ENCODE measurements at regions not wholly inside any gene's neighbourhood (a gene's known extent, or its start where the extent isn't known, plus 50 kb on each side); places are given as distances from the start of the nearest gene placed in this dataset.
A peak's percentile ranks its signal among the peaks of the same experiment; 100 is the strongest.
"Not testable (repeated sequence)": the region's sequence is repeated elsewhere in the genome, so short reads cannot be mapped to it uniquely, and the experiment has no call there.

DNA sequence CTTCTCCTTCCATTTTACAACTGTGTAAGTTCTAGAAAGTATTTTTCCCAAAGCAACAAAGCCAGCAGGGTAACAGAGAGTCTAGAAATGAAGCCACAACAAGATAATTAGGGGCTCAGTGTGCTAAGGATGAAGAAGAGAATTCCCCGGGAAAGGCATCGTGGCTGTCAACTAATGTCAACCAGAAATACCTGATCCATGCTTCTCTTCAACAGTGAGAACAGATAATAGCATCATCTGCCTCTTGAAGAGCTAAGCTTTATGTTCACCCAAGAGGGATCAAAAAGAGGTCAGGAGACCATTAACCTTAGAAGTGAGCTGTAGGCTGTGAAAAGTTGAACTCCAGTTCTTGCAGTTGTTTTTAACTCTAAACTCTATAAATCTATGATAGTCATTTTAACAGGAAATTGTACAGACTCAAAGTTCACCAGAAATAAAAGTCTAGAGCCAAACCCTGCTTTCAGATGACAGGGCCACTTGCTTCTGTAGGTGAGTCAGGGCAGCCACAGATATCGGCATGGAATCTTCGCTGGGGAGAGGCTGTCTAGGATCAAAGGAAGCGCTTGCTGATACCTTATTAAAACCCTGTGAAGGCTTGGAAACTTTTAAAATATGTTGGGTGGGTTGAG, 540.7 kb upstream of the ID2 start:
- DNase-seq (ENCODE audit: low spot score) = no peak
- no peak for ATAC-seq

DNA sequence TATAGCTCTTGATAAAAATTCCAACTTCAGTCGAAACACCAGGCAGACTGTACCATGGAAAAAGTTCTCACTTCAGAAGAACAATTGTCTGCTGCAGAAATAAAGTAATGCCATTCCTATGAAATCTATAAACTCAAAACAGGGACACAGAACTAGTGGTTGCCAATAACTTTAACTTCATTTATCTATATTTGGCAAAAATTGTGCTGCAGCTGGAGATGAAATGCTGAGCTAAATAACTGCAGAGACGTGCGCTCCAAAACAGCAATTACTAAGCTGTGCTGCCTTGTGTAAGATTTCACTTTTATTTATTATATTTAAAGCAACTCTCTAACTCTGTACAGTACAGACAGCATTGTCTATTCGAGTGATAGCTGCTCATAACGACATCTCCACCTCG, 540.1 kb upstream of the ID2 start:
- ATAC-seq (no peak), DNase-seq (ENCODE audit: low spot score) (no peak)

DNA sequence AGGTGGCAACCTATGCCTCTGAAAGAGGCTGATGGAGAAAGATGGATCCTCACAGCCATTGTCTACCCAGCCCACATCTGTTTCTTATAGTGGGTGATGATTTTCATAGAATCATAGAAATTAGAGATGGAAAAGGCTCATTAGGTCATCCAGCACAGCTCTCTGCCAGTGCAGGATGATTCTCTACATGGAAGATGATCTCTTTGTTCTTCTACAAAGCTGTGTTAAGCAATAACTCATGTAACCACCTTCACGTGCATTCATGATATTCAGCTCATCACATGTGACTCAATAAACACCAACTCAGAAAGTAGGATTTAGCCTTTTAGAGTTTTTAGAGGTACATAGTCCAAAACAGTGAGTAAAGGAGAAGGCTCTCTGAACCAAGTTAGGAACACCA, 539.4 kb upstream of the ID2 start:
- no peak for DNase-seq (ENCODE audit: low spot score)

DNA sequence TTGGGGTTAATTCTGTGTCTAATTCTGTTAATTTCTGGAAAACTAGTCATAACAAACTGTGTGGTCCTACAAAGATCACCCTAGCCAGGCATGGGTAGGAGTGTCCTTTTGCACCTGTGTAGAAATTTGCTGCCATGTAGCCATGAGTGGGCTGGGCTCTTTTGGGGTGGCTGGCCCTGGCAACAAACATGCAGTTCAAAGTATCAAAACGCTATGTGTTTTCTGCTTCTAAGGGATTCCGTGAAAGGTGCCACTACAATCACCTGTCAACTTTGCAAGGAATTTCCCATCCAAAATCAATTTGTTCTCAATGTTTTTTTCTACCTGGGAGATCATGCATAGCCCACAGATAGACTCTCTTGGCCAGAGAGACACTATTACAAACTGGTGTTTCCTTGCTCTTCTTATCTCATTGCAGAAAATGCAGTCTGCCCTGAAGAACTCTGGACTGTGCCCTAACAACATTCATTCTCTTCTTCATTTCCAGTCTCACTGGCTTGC, 537.7 kb upstream of the ID2 start:
- DNase-seq (ENCODE audit: low spot score) (peak; percentile 74), ATAC-seq (peak; percentile 59)

More for the DNA sequence above, 539.4 kb upstream of the ID2 start:
- ATAC-seq = no peak

DNA sequence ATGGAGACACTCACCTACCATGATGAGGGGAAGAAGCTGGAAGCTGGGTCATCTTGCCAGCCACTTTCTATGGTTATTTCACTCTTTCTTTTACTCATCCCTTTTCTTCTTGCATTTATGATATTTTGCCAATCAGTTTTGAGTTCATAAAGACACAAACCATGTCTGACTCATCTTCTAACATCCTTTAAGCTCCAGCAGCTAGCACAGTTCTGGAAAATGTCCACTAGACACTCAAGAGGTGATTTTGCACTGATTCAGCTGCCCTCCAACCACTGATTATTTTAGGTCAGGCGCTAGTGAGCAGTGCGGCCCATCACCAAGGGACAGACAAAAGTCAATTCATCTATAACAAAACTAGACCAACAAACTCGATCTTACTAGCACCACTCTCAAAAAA, 537.1 kb upstream of the ID2 start:
- ATAC-seq (no peak), DNase-seq (ENCODE audit: low spot score) (no peak)

DNA sequence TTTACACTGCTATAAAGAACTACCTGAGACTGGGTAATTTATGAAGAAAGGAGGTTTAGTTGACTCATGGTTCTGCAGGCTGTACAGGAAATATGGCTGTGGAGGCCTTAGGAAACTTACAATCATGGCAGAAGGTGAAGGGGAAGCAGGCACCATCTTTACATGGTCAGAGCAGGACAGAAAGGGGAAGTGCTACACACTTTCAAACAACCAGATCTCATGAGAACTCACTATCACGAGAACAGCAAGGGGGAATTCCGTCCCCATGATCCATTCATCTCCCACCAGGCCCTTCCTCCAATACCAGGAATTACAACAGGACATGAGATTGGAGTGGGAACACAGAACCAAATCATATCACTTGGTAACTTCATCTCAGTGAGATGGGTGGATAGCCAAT, 536.5 kb upstream of the ID2 start:
- not testable (repeated sequence) for ATAC-seq; DNase-seq (ENCODE audit: low spot score)

DNA sequence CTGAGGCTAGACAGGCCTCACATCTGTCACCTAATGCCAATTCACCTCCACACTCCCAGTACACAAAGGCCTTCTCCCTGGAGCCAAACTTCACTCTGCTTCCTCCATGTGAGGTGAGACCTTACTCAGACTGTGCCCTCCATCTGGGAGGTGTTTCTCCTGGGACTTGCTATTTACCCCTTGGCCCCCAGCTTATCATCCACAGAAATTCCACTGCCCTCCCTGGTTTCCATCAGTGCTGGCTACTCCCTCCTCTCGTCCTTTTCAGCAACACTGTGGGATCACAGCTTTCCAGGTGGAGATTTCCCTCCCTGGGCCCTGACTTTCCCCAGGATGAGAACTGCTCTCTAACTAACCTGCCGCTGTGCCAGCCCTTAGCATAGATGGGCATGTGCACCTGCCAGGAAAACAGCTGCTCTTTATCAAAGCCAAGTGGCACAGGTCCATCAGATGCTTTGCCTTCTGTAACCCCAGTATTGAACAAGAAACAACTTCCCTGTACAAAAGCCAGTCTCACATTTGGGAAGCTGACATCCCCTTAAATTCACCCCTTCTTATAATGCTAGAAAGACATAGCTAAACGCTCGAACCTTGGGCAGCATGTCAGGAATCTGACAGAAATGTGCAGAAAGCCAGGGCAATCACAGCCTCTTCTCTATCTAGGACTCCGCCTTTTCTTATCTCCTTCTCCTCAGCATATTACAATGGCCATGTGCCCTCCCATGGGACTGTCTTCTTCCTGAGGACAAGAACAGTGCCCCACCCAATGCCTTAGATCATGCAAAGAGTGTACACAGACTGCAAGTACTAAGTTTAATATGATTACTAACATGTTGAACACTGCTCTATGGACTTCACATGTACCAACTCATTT, 535.5 kb upstream of the ID2 start:
- peak; percentile 80 for DNase-seq (ENCODE audit: low spot score)
- ATAC-seq = peak; percentile 79

DNA sequence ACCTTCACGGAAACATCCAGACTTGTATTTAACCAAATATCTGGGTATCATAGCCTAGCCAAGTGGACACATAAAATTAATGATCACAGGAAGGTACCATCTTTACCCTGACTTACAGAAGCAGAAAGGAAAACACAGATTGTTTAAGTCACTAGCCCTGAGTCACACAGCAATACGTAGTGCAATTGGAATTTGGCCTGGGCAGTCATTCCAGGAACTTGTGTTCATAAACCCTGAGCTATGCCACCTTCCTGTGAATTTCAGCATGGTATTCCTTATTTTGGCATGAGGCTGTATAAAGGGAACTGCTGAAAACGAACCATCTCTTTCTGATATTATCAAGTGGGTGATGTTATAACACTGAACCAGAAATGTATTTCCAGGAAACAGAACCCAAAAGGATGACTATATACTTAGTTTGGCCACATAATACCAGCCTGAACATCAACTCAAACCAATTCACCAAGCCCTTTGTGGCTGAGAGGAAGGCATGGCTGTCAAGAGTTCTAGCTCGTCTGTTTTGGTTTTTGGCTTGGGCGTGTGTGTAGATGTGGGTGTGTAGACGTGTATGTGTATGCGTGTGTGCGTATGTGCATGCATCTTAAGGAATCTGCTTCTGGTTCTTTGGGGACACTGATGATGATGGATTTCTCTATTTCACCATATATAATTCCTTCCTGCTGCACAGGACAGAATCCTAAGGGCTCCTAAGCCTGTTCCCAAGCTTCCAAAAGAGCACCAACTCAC, 533.4 kb upstream of the ID2 start:
- DNase-seq (ENCODE audit: low spot score) = no peak
- ATAC-seq = no peak

DNA sequence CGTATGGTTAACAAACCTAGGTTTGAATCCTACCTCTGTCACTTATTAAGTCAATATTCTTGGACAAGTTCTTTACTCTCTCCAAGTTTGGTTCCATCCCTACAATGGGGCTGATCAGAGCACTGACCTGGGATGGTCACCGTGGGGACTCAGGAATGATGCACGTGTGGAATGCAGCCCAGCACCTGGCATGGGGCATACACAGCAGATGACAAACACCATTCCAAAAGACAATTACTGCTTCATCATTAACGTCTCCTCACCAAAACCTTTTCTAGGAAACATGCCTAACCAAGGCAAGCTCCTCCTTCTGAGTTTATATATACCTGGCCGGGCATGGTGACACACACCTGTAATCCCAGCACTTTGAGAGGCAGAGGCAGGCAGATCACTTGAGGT, 532.9 kb upstream of the ID2 start:
- DNase-seq (ENCODE audit: low spot score) (no peak), ATAC-seq (no peak)

DNA sequence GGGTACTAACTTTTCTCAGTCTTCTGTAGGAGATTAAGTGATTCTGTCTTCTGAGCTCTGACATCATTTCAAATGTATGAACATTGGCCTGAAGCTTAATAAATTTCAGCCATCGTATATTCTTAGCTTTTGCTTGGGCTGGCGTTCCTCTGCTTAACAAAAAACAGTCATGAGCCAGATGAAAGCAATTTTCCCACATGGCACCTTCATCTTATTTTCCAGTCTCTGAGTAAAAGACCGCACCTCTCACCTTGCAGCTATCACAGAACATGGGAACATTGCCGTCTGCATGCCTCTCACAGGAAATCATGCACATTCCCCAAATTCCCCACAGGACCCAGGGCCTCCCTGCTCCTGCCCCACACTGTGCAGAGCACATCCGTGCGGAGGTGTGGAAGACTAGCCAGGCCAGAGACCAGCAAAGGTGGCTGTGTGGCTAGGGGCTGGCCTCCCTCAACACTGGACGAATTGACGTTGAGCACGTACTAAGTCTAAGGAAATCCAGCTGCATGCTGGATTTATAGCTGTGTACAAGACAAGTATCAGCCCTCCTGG, 531.8 kb upstream of the ID2 start:
- DNase-seq (ENCODE audit: low spot score) (no peak), ATAC-seq (no peak)

DNA sequence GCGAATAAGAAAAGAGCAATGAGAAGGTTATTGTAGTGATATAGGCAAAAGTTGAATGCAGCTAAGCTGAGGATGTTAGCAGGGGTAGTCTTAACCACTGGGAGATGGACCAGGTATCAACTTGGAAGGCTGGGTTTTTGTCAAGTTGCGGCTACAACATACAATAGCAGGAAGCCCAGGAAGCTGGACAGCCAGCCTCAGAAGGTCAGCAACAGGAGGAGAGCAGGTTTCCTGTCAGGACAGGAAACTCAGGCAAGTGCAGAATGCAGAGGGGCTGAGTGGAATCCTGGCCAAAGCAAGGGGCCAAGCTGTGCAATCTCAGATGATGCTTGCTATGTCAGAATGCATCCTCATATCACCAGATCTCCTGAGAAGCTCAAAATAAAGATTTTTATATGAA, 530.0 kb upstream of the ID2 start:
- no peak for DNase-seq (ENCODE audit: low spot score)
- no peak for ATAC-seq

DNA sequence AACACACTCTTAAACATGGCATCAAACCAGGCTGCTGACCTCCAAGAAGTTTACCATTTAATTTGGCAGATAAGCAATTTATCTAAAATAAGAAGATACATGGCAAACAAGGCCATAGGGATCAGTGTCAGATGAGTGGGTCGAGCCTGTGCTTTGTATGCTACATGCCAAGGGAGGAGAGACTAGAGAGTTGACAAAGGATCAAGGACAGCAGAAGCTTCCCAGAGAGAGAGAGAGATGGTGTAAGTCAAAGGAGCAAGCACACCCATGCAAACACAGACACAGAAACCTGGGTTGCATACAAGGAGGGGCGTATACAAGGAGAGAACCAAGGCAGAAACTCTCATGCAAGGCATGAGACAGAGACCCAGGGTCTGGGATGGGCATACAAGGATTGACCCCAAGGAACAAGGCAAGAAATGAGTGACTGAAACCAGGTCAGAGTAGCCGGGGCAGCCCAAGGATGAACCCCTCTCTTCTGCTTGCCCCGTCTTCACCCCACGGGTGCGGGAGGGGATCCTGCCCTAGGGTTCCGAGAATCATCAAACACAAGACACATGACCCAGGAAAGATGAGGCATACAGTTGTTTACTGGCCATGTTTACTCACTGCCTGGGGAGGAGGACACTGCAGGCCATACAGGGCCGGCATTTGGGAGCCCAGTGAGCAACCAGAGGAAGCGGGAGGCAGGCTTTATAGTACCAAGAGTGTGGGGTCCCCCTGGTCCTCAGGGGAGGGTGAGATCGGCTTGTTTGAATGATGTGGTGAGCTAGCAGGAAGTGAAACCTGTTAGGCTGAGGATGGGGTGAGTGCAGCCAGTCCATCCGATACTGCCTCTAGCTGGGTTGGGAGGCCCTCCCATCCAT, 529.2 kb upstream of the ID2 start:
- peak; percentile 33 for ATAC-seq

DNA sequence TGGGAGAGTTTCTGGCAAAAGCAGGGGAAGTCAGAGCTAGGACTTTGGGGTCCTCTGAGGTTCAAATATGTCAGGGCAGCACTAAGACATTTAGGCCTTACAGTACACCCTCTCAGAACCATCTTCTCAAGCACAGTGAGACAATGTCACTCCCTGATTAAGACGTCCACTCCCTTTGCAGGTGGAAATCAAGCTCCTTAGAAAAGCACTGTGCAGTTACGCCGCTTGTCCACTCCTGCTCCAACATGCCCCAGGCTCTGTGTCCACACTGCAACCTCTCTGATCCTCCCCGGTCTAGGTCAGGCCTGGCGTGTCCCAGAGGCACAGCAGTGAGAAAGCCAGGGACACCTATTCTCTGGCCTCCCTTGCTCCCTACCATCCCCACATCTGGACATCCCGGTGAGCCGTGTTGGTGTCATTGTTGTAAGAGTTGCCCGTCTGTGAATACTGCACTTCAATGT, 528.6 kb upstream of the ID2 start:
- ATAC-seq (no peak), DNase-seq (ENCODE audit: low spot score) (no peak)

More for the DNA sequence above, 529.2 kb upstream of the ID2 start:
- no peak for DNase-seq (ENCODE audit: low spot score)

DNA sequence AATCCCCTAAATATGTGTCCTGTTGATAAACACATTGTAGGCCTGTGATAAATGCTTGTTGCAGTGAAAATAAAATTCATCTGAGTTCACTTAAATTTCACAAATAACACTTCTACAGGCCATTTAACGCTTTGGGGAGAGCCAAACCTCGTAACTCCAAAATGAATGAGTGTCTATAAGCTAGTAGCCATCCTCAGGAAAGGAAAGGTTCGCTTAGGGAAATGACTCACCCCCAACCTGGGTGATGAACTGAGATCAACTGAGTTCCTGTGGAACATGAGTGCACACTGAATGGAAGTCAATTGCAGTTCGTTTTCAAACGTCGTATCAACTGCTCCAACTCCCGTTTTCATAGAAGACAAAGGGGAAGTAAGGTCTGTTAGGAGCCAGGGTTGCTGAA, 527.6 kb upstream of the ID2 start:
- ATAC-seq (no peak), DNase-seq (ENCODE audit: low spot score) (no peak)

DNA sequence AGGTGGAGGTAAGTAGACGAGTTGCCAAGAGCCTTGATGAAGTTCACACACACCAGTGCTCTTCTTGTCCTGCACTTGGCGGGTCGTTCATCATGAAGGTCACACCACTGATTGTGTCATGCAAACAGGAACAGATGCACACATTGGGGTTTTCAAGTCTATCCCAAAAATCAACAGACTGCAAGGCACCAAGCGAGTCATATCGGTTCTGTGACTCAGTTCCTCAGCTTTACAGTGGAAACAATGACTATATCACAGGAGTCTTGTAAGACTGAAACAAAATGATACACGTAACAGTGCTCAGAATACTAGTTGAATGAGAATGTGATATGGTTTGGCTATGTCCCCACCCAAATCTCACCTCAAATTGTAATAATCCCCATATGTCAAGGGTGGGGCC, 526.9 kb upstream of the ID2 start:
- no peak for ATAC-seq

DNA sequence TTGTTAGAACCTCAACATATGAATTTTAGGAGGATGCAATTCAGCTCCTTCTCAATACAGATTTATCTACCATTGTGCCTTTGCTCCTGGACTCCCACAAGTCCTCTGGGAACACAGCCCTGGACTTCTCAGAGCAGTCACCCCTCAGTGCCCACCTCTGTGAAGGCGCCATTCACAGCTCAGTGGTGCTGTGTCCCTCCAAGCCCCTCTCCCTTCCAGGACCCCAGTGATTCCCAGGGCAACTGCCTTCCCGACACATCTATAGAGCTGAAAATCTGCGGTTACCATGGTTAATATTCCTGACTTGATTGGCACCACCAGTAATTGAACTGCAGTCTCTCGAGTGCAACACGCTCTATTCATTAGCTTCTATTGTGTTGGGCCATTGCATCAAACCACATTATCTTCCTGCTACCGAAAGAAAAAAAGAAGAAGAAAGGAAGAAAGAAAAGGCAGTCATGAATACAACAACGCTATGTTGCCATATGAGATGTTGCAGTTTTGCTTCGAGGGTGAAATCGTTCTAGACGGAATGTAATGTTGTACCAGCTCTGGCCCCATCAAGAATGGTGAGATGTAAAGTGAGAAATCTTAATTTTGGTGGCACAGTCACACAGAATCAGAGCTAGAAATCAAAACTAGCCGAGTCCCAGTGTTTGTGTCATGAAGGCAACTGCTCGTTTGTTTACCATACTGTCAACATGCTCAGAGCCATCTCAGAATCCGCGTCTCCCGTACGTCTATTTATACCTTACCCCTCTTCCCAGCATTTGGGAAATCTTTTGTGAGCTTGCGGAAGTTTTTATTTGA, 524.0 kb upstream of the ID2 start:
- no peak for ATAC-seq
- no peak for DNase-seq (ENCODE audit: low spot score)

More for the DNA sequence above, 526.9 kb upstream of the ID2 start:
- no peak for DNase-seq (ENCODE audit: low spot score)

DNA sequence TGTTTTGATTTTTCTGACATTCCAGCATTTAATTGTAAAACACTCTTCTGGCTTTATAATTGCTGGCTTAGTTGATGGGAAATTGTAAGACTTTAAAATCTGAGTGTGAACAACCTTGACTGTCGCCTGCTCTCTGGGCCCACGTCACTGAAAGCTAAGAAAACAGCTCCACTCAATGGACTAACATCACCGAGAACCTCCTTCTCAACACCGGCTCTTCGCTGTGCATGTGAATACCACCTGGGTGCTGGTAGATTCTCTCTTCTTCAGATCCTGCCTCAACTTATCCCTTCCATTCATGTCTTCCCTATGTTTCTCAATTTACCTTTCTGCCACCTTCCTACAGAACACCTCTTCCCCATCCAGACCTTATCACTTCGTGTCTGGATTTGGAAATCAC, 523.1 kb upstream of the ID2 start:
- no peak for DNase-seq (ENCODE audit: low spot score)
- peak; percentile 71 for ATAC-seq

DNA sequence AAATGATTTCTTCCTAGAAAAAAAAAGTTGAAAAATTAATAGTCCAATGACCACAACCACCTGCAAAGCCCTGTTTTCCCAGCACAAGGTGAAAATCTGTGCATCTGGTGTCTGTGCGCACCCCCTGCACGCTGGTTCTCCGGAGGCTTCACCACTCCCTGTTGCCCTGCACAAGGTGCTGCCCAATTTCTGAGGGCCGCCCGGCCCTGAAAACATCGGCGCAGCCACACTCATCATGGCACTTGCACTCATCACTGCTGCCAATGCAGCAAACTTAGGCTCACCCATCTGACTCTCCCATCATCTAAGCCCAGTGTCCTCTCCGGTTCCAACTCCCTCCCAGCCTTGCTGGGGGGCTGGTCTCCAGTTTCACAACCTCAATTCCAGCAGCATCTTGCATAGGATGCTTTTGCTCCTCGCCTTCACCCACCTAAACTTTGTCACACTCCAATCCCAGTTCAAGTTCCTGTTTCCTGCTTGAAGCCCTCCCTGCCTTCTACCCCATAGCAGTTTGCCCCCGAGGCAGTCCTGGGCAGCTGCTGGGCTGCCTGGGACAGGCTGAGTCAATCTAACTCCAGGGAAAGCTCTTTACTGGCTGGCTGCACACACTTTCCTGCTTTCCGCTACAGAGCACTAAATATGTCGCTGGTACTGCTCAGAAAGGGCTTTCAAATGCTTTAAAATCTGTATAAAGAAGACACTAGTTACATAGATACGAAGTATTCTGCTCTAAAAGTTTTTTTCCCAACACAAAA, 522.5 kb upstream of the ID2 start:
- no peak for ATAC-seq
- DNase-seq (ENCODE audit: low spot score) = no peak
